ENCODE measurements at regions not wholly inside any gene's neighbourhood (a gene's known extent, or its start where the extent isn't known, plus 50 kb on each side); places are given as distances from the start of the nearest gene placed in this dataset.

- no peak overlapping the region for H3K4me3 ChIP-seq (ENCODE audit: low read depth, low read length, poor library complexity, severe bottlenecking)
- H3K4me2 ChIP-seq (ENCODE audit: low read length): no peak overlapping the region
- ChIA-PET POLR2A (no interaction called here), CTCF (ENCODE audit: unreplicated experiment) (interaction anchor here (0.6 kb wide), 1 partner anchor 98 kb away, joined by 4 read pairs; no protein-coding TSS in a partner anchor)
- no peak overlapping the region for H2AFZ ChIP-seq (ENCODE audit: low read length)
- H3K4me1 ChIP-seq (ENCODE audit: insufficient read depth, low read length, poor library complexity, severe bottlenecking): no peaks in the 10 kb centered on the region
- intact Hi-C loops (cut with micrococcal nuclease; ENCODE audit: unreplicated experiment): no loop called here
- no peak overlapping the region for H3K27ac ChIP-seq (ENCODE audit: low read depth, low read length, poor library complexity, severe bottlenecking)
- no peaks in the 10 kb centered on the region for H3K79me2 ChIP-seq (ENCODE audit: insufficient read depth, low read depth, low read length)
- H4K20me1 ChIP-seq (ENCODE audit: insufficient read depth, low read length): no peaks in the 10 kb centered on the region
- BruUV-seq (replicated peaks): no TSS peak
- H3K9me2 ChIP-seq (ENCODE audit: insufficient read depth, low read length): no peaks in the 10 kb centered on the region
- H3K36me3 ChIP-seq (ENCODE audit: insufficient read depth, low read length): no peaks in the 10 kb centered on the region
- TF ChIP-seq CTCF (conservative IDR thresholded peaks at IDR 0.05; ENCODE audit: low read length) (no peak), EZH2phosphoT487 (IDR thresholded peaks at IDR 0.05; ENCODE audit: borderline replicate concordance, low read depth, low read length) (no peak)
- no peak for DNase-seq (ENCODE audit: low spot score)
- no peaks in the 10 kb centered on the region for H3K9me3 ChIP-seq (ENCODE audit: low read length)
Observed at GRCh38 chr11:104765401-104766095, 132.7 kb downstream of the CASP12 start.

- Histone ChIP-seq H3K4me1 (ENCODE audit: insufficient read depth, low read length, poor library complexity, severe bottlenecking) (no peaks in the 10 kb centered on the region), H3K9me3 (ENCODE audit: low read length) (0 out of 2 replicates have a peak, but pooled peaks cover 5% of the 10 kb centered on the region), H3K36me3 (ENCODE audit: insufficient read depth, low read length) (no peaks in the 10 kb centered on the region), H4K20me1 (ENCODE audit: insufficient read depth, low read length) (no peaks in the 10 kb centered on the region), H3K27ac (ENCODE audit: low read depth, low read length, poor library complexity, severe bottlenecking) (no peak overlapping the region), H2AFZ (ENCODE audit: low read length) (no peak overlapping the region), H3K9me2 (ENCODE audit: insufficient read depth, low read length) (no peaks in the 10 kb centered on the region), H3K4me2 (ENCODE audit: low read length) (no peak overlapping the region), H3K4me3 (ENCODE audit: low read depth, low read length, poor library complexity, severe bottlenecking) (no peak overlapping the region), H3K79me2 (ENCODE audit: insufficient read depth, low read depth, low read length) (no peaks in the 10 kb centered on the region)
- ChIA-PET CTCF (ENCODE audit: unreplicated experiment) (no interaction called here), POLR2A (interaction anchor here (0.5 kb wide), 1 partner anchor 84 kb away, joined by 3 read pairs; no protein-coding TSS in a partner anchor)
- no TSS peak for BruUV-seq (replicated peaks)
- TF ChIP-seq EZH2phosphoT487 (IDR thresholded peaks at IDR 0.05; ENCODE audit: borderline replicate concordance, low read depth, low read length) (no peak), CTCF (conservative IDR thresholded peaks at IDR 0.05; ENCODE audit: low read length) (no peak)
- DNase-seq (ENCODE audit: low spot score): no peak
- intact Hi-C loops (cut with micrococcal nuclease; ENCODE audit: unreplicated experiment): no loop called here
Observed at GRCh38 chr11:104764710-104765045, 133.6 kb downstream of the CASP12 start.

- H3K9me2 ChIP-seq (ENCODE audit: insufficient read depth, low read length): no peaks in the 10 kb centered on the region
- H2AFZ ChIP-seq (ENCODE audit: low read length): no peak overlapping the region
- POLR2A ChIA-PET: no interaction called here
- no TSS peak for BruUV-seq (replicated peaks)
- CTCF ChIA-PET (ENCODE audit: unreplicated experiment): no interaction called here
- H3K9me3 ChIP-seq (ENCODE audit: low read length): 0 out of 2 replicates have a peak, but pooled peaks cover 8% of the 10 kb centered on the region
- no peaks in the 10 kb centered on the region for H3K79me2 ChIP-seq (ENCODE audit: insufficient read depth, low read depth, low read length)
- intact Hi-C loops (cut with micrococcal nuclease; ENCODE audit: unreplicated experiment): no loop called here
- H4K20me1 ChIP-seq (ENCODE audit: insufficient read depth, low read length): no peaks in the 10 kb centered on the region
- TF ChIP-seq EZH2phosphoT487 (IDR thresholded peaks at IDR 0.05; ENCODE audit: borderline replicate concordance, low read depth, low read length) (no peak), CTCF (conservative IDR thresholded peaks at IDR 0.05; ENCODE audit: low read length) (no peak)
- no peaks in the 10 kb centered on the region for H3K4me1 ChIP-seq (ENCODE audit: insufficient read depth, low read length, poor library complexity, severe bottlenecking)
- H3K4me2 ChIP-seq (ENCODE audit: low read length): no peak overlapping the region
- H3K36me3 ChIP-seq (ENCODE audit: insufficient read depth, low read length): no peaks in the 10 kb centered on the region
- no peak overlapping the region for H3K27ac ChIP-seq (ENCODE audit: low read depth, low read length, poor library complexity, severe bottlenecking)
- H3K4me3 ChIP-seq (ENCODE audit: low read depth, low read length, poor library complexity, severe bottlenecking): no peak overlapping the region
- no peak for DNase-seq (ENCODE audit: low spot score)
Observed at GRCh38 chr11:104763930-104764709, 134.1 kb downstream of the CASP12 start.
